ENCODE measurements at regions not wholly inside any gene's neighbourhood (a gene's known extent, or its start where the extent isn't known, plus 50 kb on each side); places are given as distances from the start of the nearest gene placed in this dataset.

DNA sequence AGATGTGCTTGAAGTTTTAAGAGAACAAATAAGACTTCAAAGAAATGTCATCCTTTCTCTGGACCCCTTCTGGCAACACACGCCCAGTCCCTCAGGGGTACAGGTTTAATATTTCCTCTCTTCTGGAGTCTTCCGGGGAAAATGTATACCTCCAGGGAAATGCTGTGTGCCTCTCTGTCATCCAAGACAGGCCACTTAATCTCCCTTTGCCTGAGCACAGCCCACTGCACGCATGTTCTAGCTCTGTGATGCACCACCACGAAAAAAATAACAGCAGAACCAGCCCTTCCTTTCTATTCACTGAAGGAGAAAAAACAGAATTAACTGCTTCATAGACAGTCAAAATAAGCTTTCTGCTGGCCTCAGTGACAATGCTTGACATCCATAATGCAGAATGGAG, 140.1 kb downstream of the RBFOX3 start:
- DNase-seq: no peak

DNA sequence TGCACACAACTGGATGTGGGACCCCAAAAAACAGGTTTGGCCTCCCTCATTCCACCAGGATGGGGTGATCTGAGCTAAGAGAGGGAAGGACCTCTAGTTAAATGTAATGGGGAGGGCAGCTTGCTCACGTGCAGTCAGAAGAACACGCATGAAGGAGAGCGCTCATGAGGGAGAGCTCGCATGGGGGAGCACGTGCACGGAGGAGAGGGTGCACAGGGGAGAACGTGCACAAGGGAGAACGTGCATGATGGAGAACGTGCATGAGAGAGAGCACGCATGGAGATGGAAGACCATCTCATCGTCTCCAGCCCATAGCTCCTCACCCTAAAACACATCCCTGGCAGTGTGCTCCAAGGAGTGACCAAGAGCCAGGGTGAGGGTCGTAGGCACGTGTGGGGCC, 141.2 kb downstream of the RBFOX3 start:
- DNase-seq: no peak

DNA sequence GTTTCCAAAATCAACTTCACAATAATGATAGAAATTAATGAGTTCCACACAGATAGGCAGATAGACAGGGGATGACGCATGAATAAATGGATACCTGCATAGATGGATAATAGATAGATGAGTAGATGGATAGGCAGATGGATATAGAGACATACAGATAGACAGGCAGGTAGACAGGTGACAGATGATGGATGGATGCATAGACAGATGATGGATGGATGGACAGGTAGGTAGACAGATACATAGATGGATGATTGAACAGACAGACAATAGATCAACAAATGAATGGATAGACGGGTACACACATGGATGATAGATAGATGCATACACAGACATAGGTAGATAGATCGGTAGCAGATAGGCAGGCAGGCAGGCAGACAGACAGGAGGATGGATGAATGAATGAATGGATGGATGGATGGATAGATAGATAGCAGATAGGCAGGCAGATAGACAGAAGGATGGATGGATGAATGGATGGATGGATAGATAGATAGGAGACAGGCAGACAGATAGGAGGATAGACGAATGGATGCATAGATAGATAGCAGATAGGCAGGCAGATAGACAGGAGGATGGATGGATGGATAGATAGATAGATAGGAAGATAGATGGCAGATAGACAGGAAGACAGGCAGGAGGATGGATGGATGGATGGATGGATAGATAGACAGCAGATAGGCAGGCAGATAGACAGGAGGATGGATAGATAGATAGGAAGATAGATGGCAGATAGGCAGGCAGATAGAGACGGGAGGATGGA, 142.5 kb downstream of the RBFOX3 start:
- DNase-seq: no peak

DNA sequence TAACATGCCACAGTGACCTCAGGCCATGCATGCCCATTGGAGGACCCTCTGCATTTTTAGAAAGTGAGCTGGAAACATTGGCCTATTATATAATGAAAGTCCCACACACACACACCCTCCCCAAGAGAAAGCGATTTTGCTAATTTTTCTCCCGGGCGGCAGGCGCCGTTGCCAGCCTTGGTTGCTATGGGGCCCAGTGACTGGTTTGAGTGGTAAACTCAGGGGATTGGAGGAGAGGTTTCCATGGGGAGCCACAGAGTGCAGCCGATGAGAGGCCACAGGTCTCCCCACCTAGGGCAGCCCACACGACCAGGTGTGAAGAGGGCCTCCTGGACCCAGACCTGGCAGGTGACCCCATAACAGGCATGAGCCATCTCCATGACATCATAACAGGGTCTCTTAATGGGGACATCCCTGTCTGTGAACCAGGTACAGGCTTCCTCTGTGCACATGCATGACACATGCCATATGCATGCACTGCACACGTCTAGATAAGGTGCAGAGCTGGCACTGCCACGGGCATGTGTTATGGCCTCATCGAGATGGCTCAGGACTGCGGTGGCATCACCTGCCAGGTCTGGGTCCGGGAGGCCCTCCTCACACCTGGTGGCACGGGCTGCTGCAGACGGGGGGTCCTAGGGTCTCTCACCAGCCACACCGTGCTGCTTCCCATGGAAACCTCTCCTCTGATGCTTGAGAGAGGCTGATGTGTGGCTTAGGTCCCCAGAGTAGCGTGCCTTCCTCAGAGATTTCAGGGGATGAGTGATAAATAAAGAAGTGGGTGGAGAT, 144.1 kb downstream of the RBFOX3 start:
- DNase-seq: no peak

DNA sequence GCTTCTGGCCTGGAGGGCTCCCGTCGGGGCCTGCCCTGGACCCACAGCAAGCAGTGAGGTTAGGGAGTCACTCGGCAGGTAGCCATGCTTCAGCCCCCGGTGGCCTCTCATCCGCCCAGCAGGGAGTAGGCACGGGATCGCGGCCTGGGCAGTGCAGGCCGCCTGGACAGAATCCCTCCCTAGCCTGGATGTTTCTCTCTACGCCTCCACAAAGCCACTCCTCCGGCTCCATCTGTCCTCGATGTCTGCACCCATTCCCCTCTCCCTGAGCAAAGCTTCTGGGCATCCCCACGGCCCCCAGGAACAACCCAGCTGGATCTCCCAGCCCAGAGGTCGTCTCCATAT, 145.2 kb downstream of the RBFOX3 start:
- no peak for DNase-seq

DNA sequence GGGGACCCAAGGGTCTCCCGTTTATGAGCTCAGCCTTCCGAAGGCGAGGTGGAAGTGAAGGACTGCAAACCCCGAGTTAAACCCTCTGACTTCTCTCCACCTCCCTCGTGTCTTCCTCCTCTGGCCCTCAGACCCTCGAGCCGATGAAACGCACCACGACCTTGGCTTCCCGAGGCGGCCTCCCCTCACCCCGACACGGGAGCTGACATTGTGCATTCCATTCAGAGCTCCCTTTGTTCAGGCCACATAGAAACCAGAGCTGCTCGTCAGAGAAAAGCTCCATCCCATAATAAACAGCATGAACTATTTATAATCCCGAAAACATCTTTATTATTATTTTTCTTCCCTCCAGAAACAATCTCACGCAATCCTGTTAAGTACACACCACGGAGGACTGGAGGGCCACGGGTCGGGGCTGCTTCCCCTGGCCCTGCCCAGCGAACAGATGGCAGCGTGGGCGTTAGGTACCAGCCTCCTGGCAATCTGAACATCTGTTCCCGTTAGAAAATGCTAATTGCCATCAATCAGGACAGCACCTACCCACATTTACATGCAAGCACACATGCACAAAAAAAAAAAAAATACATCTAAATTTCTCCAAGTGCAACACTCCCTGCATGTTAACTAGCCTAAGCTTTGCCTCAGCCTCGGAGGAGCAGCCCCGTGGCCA, 145.7 kb downstream of the RBFOX3 start:
- DNase-seq: no peak

DNA sequence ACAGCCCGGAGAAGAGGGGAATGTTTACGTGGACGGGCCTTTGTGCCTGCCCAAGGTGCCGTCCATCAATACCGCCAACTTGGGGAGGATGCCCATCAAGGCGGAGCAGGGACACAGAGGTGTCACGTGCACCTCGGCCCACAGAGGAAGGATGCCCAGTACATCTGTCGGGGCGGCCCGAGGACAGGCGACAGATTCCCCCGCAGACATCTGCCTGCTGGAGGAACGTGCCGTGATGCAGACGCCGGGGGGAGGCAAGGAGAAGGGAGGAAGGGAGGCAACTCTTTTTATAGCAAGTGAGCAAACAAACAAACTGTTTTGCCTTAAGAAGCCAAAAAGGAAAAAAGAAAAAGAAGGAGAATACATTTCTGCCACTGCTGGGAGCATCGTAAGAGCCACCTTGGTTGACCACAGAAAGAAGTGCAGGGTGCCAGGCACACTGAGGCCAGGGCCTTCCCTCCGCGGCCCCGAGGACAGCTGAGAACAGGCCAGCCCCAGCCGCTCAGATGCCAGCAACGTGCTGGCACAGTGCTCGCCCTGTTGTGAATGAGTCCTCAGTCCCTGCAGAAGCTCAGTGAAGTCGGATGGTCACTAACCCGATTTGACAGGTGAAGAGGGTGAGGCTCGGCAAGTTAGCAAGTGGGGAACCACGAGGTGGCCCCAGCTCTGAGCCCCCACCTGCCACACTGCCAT, 146.4 kb downstream of the RBFOX3 start:
- no peak for DNase-seq

DNA sequence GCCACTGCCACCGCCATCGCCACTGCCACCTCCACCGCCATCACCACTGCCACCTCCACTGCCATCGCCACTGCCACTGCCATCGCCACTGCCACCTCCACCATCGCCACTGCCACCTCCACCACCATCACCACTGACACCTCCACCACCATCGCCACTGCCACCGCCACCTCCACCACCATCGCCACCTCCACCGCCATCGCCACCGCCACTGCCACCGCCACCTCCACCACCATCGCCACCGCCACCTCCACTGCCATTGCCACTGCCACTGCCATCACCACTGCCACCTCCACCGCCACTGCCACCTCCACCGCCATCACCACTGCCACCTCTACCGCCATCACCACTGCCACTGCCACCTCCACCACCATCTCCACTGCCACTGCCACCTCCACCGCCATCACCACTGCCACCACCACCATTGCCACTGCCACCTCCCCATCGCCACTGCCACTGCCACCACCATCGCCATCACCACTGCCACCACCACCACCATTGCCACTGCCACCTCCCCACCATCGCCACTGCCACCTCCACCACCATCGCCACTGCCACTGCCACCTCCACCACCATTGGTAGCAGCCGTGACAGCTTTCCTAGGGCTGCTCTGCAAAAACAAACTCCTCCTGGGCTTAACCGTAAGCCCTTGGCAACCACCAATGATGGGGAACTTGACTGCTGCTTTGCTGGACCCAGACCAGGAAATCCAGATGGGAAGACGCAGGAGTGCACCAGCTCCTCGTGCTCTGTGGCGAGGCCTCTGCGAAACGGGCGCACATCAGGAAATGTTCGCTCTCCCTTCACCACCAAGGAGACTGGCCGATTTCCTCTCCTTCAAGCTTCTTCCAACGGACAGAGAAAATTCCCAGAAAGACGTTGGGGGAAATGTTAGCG, 147.2 kb downstream of the RBFOX3 start:
- no peak for DNase-seq

DNA sequence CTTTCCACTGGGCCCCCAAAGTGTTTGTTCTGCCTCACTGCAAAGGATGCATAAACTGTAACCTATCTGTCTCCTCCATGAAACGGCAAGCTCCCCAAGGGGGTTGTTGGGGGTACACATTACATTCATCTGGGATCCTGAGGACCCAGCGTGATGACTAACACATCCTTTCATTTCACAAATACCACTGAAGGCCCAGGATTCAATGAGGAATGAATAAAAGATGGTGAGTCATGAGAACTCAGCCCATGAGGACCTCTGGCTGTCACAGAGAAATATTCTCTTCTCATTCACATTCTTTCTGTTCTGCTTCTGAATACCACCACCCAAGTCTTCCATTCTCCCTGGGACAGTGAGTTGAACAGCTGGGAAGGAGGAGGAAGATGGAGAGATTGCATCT, 149.8 kb downstream of the RBFOX3 start:
- DNase-seq: no peak

DNA sequence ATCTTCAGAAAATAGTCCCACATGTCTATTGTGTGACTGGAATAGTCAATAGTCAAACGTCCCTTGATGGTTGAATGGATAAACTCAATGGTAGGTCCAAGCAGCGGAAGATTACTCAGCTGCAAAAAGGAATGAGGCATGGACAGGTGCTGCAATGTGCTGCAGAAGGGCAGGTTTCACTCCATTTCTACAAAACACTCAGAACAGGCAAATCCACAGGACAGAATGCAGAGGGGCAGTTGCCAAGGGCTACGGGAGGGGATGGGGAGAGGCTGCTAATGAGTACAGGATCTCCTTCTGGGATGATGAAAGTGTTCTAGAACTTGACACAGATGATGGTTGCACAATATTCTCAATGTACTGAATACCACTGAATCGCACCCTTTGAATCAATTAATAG, 151.0 kb downstream of the RBFOX3 start:
- DNase-seq: no peak

DNA sequence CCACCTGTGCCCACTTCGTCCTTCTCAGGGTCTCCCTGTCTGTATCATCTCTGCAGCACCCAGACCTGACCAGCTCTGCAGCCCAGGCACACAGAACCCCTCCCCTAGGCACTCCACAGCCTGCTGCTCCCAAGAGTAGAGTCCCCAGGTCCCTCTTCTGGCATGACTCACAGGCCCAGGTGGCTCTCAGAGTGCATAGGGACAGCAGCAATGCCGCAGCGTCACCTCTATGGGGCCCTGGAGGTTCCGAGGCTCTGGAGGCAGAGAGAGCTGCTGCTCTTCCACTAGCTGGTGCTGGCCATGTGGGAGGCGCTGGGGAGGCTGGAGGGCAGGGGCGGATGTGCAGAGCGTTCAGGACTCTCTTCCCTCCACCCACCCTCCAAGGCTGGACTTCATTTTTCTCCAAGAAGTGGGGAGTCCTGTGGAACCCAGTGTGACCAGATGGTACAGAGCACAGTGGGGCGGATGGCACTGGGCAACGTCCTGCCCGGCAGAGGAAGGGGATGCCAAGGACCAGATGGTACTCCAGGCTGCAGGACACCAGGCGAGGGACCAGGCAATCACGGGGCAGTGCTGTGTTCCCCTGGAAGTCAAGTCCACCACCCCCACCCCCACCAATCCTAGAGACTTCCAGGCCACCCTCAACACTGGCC, 151.7 kb downstream of the RBFOX3 start:
- DNase-seq: no peak

DNA sequence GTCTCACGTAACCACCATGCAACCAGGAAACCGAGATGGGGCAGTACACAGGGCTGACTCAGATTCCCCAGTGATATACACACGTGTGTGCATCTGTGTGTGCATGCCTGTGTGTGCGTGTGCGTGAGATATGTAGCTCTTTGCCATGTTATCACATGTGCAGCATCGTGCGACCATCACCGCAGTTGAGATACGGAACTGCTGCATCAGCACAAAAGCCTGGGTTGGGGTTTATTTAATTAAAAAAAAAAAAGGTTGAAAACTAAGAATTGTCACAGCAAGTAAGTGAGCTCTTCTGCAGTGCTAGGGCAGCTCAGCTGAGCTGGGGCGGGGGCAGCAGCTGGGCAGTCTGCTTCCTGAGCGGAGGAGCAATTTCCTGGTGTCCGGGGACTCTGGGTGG, 152.5 kb downstream of the RBFOX3 start:
- no peak for DNase-seq

DNA sequence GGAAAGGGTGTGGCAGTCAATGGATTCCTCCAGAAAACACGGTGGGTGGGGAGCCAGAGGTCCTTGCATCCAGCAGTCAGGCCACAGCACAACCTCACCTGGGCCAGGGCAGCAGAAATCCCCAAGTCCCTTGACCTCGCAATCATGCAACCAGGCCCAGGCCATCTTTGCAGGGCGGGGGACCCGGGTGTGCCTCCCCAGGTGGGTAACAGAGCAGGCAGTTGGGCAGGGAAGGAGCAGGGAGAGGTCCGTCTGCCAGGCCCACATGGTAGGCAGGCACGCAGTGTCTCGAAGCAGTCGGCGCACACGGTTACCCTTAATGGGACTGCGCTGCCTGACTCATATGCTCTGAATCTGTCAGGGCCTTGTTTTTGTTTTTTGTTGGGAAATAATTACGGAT, 153.0 kb downstream of the RBFOX3 start:
- no peak for DNase-seq

DNA sequence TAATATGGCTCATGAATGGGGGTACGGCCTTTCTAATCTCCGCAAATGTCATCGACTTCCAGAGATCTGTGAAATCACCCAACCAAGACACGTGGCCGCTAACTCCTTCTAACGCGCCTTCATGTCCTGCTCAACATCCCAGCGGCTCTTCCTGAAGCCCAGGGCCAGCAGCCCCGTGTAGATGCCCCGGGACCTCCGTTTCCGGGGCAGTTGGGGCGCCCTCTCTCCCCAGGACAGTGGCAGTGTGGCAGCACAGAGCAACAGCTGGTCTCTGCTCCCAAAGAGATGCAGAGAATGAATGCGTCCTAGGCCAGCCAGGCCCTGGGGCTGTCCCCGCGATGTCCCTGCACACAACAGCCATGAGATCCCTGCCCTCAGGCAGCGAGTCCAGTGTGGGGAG, 153.5 kb downstream of the RBFOX3 start:
- DNase-seq: no peak

DNA sequence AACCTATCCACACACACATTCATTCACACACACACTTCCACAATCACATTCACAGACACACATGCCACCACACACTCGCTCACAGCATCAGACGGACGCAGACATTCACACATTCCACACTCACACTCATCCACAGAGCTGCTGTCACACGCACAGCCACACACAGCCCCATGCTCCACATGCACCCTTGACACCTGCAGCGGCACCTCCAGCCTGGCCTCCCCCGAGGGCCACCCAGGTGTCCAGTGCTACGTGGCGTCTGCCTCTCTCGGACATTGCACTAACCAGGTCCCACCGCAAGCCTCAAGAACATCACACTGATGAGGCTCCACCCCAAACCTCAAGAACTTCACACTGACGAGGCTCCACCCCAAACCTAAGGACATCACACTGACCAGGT, 155.2 kb downstream of the RBFOX3 start:
- DNase-seq: no peak

DNA sequence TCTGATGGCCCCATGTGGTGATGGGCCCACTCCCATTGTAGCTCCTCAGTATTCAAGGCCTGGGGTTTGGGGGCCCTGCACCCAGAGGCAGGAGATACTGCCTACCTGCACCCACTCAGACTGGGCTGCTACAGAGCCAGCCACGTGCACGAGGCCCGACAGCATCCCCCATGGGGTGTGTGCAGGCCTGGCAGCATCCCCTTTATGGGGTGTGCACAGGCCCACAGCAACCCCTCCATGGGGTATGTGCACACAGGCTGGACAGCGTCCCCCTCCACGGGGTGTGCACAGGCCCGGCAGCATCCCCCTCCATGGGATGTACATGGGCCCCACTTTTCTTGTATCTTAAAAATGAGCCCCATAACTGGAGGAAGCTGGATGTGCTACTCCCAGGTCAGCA, 156.0 kb downstream of the RBFOX3 start:
- DNase-seq: no peak

DNA sequence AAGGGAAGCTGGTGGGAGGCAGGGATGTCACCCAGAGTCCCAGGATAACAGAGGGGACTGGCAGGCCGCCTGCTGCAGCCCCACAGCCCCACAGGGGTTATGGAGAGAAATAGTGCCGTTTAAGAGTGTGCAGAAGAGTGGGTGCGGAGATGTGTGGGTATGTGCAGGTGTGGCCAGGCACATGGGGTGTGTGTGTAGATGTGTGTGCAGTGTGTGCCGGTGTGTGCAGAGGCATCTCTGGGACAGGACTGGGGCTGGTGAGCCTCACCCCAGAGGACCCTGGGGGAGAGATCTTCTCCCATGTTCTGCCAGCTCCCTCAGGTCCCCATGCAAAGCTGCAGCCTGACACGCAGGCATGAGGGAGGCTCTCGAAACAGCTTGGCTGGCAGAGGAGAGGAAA, 157.4 kb downstream of the RBFOX3 start:
- DNase-seq: no peak

DNA sequence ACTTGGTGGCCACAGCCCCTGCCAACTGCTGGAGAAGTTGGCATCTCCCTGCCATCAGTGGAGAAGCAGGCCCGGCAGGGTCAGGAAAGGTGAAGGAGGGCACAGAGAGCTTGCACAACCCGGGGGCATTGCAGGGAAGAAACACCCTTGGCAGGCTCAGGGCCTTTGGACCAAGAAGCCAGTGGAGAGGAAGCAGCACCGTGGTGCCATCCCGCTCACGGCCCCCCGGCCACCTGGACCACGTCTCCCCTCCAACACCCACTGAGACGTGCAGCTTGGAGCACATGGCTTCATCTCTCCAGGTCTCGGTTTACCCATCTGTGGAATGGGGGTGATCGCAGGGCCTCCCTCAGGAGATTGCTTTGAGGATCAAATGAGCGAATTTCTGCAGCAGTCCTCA, 158.1 kb downstream of the RBFOX3 start:
- no peak for DNase-seq

DNA sequence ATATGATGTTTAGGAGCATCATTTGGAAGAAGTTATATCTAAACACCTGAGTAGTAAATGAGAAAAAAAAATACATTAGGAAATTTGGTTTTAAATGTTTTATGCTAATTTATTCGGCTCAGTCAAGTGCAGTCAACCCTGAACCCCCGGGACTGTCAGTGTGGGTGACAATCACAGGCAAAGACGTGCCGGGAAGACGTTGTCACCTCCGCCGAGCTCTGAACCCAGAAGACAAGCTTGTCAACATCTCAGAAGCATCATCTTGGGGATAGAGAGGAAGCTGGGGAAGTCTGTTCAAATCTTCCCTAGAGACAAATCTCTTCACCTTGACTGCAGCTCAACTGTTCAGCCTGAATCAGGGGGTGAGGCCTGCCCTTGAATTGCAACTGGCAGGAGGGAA, 159.7 kb downstream of the RBFOX3 start:
- DNase-seq: no peak

DNA sequence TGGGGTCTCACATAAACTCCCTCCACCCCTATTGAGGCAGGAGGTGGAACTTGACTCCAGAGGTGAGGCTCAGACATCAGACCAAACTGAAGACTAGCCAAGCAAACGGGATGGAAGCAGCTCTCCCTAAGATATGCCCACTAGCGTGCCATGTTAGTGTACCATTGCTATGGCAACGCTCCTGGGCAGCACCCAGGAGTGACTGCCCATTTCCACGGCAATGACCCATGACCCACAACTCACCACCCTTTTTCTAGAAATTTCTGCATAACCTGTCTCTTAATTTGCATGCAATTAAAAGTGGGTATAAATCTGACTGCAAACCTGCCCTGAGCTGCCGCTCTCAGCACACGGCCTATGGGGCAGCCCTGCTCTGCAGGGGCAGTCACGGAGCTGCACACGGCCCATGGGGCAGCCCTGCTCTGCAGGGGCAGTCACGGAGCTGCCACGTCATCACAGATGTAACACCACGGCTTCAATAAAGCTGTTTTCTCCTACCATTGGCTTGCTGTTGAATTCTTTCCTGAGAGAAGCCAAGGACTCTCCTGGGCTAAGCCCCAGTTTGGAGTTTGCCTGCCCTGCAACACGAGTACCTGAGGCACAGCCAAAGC, 164.3 kb downstream of the RBFOX3 start:
- no peak for DNase-seq

DNA sequence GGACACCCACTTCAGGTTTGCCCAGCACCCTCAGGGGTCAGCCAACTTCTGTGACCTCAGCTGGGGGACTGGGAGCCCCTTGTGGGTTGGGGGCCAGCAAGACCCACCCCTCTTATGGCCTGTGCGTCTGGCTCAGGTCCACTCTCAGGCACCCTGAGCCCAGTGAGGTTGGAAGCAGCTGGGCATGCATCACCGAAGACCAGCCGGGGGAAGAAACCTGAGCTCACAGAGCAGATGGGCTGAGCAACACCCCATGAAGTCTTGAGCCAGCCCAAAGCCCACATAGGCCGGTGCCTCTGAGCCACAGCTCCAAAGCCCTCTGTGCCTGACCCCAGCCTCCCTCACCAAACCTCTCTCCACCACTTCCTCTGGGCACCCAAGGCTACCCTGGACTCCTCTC, 166.7 kb downstream of the RBFOX3 start:
- DNase-seq: no peak
